SU-DHL-6 (cell line): ENCODE measurements at regions not wholly inside any gene's neighbourhood (a gene's known extent, or its start where the extent isn't known, plus 50 kb on each side); places are given as distances from the start of the nearest gene placed in this dataset.

ENCODE experiments used
- CTCF ChIP-seq: fragments of 200-600 bp; sonication (generic); IDR thresholded peaks from one replicate; pipeline ENCODE4 v1.5.1; 2017; ENCODE audit warnings: antibody characterized with exemption, mild to moderate bottlenecking, low read length, moderate library complexity; ENCODE audit not compliant: insufficient read depth, poor library complexity, severe bottlenecking
- EZH2phosphoT487 ChIP-seq: fragments of 200-600 bp; sonication (generic), shearing (Covaris generic); conservative IDR thresholded peaks from 2 replicates; pipeline ENCODE4 v1.6.1; 2018; ENCODE audit warnings: mild to moderate bottlenecking, antibody characterized with exemption, low read length, moderate library complexity, mixed read lengths

DNA sequence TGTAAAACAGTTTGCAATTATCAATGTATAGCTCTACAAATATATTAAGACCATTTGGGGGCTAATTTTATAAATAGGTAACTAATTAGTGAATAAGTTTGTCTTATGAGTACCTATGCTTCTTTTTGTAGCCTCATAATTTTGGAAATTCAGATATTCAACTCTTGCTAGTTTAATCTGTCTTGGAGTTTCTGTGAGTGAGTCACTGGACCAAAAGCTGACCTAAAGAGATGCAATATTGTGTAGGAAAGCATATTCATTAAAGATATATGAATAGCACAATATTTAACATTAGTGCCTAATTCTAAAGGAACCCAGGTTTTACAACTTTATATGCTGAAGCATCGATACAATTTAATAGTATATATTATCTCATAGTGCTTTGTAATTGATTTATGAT, 161.3 kb upstream of the PCDH18 start:
- TF ChIP-seq CTCF (no peak), EZH2phosphoT487 (no peak)
